ENCODE measurements at regions not wholly inside any gene's neighbourhood (a gene's known extent, or its start where the extent isn't known, plus 50 kb on each side); places are given as distances from the start of the nearest gene placed in this dataset.

DNA sequence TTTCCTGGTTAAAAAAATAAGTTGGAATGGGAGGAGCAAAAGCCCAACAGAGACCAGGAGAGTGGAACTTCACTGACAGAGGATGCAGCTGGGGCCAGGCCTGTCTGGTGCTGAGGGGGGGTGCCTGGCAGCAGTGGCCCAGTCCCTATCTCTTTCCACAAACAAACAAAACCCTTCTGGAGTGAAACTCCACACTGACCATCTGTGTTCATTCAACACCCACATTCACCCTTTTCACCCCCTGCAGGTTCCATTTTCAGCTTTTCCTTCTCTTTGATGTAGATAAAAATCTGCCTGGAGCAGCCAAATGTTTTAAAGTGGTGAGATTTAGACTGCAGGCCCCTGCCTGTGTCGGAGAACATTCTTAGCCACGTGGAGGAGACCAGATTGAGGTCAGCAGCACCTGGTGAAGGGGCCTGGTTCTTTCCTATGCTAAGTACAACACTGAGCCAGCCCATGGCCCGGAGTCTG, 161.4 kb upstream of the CDH11 start:
- TF ChIP-seq, protein P1, sequence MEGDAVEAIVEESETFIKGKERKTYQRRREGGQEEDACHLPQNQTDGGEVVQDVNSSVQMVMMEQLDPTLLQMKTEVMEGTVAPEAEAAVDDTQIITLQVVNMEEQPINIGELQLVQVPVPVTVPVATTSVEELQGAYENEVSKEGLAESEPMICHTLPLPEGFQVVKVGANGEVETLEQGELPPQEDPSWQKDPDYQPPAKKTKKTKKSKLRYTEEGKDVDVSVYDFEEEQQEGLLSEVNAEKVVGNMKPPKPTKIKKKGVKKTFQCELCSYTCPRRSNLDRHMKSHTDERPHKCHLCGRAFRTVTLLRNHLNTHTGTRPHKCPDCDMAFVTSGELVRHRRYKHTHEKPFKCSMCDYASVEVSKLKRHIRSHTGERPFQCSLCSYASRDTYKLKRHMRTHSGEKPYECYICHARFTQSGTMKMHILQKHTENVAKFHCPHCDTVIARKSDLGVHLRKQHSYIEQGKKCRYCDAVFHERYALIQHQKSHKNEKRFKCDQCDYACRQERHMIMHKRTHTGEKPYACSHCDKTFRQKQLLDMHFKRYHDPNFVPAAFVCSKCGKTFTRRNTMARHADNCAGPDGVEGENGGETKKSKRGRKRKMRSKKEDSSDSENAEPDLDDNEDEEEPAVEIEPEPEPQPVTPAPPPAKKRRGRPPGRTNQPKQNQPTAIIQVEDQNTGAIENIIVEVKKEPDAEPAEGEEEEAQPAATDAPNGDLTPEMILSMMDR (conservative IDR thresholded peaks at IDR 0.05; ENCODE audit: control insufficient read depth, insufficient read depth, low read depth, low read length): no peak
- DNase-seq (ENCODE audit: low read depth): no peak
- no peak overlapping the region for H3K4me3 ChIP-seq (ENCODE audit: control insufficient read depth, low read depth, low read length)

DNA sequence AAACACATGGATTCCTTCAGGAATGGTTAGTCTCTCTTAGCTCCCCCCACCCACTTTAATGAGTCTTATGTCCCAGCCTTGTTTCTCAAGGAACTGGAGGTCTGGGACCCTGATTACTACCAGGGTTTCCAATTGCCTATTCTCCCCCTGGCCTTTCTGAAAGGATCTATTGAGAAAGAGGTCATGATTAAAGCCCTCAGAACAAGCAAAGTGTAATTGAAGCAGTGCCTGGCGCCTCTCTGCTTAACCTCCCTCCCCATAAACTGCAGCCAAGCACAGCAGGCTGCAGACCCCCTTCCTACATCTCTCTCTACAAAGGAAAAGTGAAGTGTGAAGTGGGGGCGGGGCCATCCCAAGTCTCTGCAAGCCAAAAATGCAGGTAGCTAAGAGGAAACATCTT, 159.7 kb upstream of the CDH11 start:
- TF ChIP-seq, protein P1 (conservative IDR thresholded peaks at IDR 0.05; ENCODE audit: control insufficient read depth, insufficient read depth, low read depth, low read length): no peak
- DNase-seq (ENCODE audit: low read depth): no peak
- H3K4me3 ChIP-seq (ENCODE audit: control insufficient read depth, low read depth, low read length): no peak overlapping the region

DNA sequence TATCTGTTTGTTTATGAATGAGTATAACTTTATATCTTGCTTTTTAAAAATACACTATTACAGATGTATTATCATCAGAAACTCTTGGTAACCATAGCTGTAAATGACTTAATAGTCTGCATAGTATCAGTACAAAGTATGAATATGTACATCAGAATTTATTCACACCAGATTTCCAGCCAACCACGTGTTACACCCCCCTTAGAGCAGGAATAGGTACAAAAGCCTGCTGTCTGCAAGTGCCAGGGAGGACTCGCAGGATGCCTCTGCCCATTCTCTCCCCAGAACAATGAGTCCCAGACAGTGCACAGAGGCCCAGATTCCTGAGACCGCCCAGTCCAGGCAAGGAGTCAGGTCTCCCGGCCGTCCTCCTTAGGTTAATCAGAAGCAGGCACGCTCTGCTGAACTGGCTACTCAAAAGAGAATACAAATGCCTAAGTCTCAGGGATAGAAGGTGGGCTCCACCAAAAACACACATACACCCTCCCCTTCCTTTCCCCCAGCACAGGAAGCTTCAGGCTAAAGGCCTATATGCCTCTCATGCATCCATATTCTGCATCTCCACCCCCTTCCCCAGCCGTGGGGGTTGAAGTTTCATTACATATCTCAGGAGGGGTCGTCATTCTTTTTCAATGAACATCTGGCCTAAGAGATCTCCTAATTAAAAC, 159.1 kb upstream of the CDH11 start:
- no peak for DNase-seq (ENCODE audit: low read depth)
- TF ChIP-seq, protein P1 (conservative IDR thresholded peaks at IDR 0.05; ENCODE audit: control insufficient read depth, insufficient read depth, low read depth, low read length): no peak
- no peak overlapping the region for H3K4me3 ChIP-seq (ENCODE audit: control insufficient read depth, low read depth, low read length)

DNA sequence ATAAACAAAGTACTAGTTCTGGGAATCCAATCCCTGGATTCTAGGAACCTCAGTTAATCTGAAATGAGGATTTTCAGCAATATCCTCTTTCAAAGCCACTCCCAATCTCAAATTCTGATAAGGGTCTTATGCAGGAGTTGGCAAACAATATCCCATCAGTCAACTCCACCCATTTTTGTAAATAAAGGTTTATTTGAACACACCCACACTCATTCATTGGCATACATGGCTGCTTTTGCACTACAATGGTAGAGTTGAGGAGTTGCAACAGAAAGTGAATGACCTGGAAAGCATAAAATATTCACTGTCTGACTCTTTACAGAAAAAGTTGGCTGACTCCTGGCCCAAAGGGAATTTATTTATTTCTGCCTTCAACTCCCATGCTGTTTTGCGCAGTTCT, 157.7 kb upstream of the CDH11 start:
- no peak for DNase-seq (ENCODE audit: low read depth)
- TF ChIP-seq, protein P1 (conservative IDR thresholded peaks at IDR 0.05; ENCODE audit: control insufficient read depth, insufficient read depth, low read depth, low read length): no peak

DNA sequence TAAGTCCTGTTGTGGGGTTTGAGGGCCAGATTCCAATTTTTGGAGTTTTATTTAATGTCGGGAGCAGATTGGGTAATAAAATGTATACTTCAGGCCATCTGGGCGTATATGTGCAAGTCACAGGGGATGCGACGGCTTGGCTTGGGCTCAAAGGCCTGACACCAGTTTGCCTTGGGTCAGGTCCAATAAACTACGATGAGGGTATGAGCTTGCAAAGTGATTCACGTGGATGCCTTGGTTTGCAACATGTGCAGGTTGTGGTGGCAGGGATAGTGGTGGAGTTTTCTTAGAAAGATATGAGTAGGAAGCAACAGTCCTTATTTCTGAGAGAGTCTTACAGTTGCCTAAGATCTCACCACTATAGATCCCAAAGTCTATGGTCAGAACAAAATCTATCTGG, 157.0 kb upstream of the CDH11 start:
- no peak overlapping the region for H3K4me3 ChIP-seq (ENCODE audit: control insufficient read depth, low read depth, low read length)
- DNase-seq (ENCODE audit: low read depth): no peak
- TF ChIP-seq, protein P1 (conservative IDR thresholded peaks at IDR 0.05; ENCODE audit: control insufficient read depth, insufficient read depth, low read depth, low read length): no peak

More for the DNA sequence above, 157.7 kb upstream of the CDH11 start:
- H3K4me3 ChIP-seq (ENCODE audit: control insufficient read depth, low read depth, low read length): no peak overlapping the region

DNA sequence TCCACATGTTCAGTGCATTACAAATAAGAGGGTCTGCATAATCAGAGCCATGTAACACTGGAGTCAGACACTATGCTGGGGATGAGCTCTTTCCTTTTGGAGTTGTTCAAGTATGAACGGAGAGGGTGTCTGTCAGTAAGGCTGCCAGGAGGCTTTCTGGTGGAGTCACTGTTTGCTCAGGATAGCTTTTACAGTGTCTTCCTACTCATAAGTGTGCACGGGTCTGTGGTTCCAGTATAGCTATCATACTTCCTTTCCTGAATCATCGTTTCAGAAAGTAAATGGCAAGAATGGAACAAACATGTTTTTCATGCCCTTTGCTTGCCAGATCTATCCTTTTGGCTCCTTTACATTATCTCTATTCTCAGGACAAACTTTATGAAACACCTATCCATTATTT, 152.7 kb upstream of the CDH11 start:
- H3K4me3 ChIP-seq (ENCODE audit: control insufficient read depth, low read depth, low read length): no peak overlapping the region
- no peak for DNase-seq (ENCODE audit: low read depth)
- TF ChIP-seq, protein P1 (conservative IDR thresholded peaks at IDR 0.05; ENCODE audit: control insufficient read depth, insufficient read depth, low read depth, low read length): no peak

Measured in fibroblast of mammary gland (primary cell).